ENCODE measurements at regions not wholly inside any gene's neighbourhood (a gene's known extent, or its start where the extent isn't known, plus 50 kb on each side); places are given as distances from the start of the nearest gene placed in this dataset.
A peak's percentile ranks its signal among the peaks of the same experiment; 100 is the strongest.

DNA sequence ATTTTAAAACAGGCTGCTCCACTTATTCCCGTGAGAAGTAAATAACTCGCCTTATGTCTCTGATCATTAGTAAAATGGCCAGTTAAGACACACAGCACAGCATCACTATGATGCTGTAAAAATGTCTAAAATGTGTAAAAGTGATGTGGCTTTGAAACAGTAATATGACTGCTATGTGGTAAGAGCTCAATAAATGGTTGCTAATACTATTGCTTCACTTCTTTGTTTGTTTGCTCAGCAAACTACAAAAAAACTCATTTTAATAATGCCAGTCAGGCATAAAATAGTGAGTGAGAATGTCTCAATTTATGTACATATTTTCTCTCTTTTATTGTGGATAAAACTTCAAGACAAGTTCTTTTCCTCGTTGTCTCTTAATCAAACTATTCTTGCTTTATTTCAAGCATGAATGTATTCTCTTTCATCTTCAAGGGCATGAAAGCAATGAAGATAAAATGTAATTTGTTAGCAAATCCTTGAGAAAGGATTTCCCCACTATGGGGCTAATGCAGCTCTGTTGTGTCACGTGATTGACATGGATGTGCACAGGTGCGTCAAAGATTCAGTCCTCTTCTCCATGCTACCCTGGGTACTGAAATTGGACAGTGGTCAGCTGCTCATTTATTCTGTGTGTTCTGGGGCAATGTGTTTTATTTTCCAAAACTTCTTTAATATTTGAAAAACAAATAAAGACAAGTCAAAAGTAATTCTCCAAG lies 387.2 kb downstream of the TRIB2 start:
- DNase-seq, result no peak

DNA sequence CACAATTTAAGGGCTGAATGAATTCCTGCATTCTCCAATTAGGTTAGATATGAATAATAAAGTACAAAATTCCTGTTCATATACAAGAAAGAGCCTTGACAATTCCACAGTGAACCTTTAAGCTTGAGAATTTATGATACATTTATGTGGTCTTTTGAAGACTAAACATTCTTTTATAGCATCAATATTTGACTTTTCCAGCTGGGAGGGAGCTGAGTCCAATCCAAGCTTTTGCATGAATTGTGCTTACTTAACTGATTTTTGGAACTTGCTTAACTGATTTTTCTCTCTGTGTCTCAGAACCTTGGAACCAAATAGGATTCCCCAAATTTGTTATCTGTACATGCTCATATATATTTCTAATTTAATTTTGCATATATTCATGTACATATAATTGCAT lies 388.0 kb downstream of the TRIB2 start:
- no peak for DNase-seq

DNA sequence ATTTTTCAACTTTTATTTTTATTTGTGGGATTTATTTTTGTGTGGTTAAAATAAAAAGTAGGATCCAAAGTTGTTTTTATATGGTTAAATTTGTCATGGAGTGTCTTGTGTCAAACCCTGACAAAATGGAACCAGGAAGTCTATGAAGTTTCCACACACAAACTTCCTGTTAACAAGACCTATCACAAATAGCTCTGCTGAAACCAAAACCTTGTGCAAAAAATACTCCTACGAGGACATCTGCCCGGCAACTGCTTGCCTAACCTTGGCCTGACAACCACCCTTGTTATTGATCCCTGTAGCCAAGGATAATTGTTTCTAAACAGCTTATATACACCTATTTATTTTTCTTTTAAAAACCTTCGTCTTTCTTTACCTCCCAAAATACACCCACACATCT lies 389.6 kb downstream of the TRIB2 start:
- no peak for DNase-seq

DNA sequence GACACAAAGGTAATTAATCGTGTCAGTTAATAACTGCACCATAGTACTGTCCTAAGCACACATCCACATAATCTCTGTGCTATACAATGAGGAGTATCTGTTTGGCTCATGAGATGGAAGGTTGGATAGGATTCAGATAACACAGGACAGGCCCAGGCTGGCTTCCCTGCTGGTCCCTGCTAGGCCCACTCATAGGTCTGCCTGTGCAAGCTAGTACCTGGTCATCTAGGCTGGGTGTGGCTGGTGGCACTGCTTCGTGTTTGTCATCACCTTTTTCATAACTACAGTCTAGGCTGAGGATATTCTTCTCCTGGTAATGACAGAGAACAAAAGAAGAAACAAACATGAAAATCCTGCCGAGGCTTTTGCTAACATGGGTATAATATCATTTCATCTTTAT lies 392.8 kb downstream of the TRIB2 start:
- no peak for DNase-seq

DNA sequence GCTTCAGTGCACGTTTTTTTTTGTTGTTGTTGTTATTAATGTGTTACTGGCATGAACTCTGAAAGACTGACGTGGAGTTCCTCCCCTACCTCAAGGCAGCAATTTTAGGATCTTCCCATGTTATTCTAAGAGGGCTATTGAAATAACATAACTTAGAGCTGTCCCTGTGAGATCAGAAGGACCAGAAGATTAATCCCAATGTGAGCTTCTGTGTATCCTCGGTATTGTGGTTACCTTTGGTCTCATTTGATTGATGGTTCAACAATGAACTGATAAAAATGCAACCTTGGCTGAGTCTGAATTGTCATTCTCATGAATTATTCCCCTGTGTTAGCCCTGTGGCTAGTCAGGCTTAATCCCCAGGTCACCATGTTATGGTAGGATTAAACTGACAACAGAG lies 394.1 kb downstream of the TRIB2 start:
- no peak for DNase-seq

DNA sequence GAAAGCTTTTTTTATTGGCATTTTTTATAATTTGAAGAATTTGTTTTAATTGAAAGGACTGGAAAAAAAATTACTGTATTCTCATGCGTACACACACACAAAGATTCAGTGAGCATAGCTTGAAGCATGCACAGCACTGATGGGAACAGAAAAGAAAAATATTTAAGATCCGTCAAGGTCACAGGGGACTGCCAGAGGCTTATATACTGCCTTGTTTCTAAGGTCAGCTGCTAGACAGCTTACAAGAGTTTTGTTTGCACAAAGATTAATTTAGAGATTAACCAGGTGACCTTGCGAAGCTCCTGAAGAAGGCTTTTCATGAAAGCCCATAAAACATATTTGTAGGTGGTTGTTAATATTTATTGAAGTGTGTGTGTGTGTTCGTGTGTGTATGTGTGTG lies 396.3 kb downstream of the TRIB2 start:
- DNase-seq, result no peak

DNA sequence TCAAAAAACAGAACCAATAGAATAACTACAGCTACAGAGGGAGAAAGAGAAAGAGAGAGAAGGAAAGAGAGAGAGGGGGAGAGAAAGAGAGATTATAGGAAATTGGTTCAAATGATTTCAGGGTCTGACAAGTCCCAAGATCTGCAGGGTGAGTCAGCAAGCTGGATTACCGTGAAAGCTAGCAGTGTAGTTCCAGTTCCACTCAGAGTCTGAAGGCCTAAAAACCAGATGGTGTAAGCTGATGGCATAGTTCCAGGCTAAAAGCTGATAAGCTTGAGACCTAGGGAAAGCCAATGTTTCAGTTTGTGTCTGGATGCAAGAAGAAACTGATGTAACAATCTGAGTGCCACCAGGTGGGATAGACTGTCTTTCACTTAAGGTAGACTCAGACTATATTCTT lies 397.7 kb downstream of the TRIB2 start:
- DNase-seq, result no peak

DNA sequence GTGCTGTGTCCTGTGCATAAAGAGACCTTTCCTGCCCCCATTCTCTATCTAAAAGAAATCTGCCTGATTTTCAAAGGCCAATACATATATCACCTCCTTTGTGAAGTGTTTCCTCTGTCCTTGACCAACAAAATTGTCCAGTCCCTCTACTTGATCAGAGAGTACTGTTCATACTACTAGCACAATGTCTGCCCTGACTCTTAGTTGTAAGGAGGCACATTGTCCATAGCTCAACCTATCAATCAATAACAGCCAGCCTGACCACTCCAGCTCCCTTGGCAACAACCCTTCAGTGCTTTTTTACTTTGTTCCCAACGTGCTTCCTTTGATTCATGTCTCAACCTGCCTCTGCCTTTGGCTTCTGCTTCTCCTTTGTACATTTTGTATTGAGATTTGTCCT lies 398.9 kb downstream of the TRIB2 start:
- DNase-seq, result no peak

DNA sequence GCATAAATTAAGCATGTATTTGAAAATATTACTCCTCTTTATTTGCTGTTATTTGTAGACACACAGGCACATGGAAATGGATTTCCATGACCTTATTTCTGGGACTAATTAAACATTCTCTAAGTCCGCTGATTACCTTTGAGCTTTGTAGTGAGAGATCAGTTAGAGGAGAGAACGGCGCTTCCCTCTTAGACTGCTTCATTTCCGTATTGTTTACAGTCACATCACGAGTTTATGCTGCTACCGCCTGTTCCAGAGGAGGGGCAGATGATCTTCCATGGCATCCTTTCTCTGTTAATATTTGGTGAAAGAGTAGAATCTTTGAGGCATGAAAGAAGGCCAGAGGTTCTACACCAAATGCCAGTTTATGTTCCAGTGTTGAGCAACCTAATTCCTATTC lies 404.4 kb downstream of the TRIB2 start:
- DNase-seq, result no peak

DNA sequence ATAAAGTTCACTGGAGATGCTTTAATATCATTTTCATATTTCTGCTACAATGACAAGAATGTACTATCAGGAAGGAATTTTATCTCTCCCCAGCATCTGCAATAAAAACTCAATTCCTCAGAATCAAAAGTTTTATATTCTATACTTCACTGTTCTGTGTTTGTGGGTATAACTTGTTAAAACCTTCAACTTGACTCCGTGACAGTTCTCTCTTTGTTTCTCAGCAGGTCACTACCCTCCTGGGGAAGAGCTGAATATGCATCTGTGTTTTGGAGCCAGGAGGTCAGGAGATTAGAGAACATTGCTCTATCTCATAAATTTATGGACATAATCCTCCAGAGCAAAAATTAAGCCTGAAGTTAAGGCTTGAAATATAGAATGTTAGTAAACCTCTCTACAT lies 411.4 kb downstream of the TRIB2 start:
- no peak for DNase-seq

DNA sequence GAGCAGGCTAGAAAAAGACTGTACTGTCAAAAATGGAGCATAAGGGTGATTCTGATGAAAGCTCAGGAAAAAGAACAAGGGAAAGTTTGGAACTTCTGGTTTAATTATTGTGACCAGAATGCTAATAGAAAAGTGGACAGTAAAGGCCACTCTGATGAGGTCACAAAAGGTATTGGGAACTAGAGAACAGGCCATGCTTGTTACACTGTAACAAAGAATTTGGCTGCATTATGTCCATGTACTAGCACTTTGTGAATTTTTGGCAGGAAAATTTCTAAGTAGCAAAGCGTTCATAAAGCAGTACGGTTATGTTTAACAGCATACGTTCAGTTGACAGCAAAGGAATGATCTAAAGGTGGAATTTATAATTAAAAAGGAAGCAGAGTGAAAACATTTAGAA lies 418.6 kb downstream of the TRIB2 start:
- DNase-seq, result no peak

DNA sequence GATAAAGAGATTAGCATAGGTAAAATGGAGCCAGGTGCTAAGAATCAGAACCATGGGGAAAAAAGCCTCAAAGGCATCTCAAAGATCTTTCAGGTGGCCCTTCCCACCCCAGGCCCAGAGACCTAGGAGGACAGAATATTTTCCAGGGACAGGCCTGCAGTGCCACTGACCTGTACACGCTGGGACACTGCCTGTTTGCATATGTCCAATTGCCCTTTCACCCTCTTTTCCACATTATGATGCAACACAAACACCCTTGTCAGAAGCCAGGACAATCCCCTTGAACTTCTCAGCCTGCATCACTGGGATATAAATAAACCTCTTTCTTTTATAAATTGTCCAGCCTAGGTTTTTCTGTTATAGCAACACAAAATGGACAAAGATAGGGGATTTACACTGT lies 419.1 kb downstream of the TRIB2 start:
- no peak for DNase-seq

DNA sequence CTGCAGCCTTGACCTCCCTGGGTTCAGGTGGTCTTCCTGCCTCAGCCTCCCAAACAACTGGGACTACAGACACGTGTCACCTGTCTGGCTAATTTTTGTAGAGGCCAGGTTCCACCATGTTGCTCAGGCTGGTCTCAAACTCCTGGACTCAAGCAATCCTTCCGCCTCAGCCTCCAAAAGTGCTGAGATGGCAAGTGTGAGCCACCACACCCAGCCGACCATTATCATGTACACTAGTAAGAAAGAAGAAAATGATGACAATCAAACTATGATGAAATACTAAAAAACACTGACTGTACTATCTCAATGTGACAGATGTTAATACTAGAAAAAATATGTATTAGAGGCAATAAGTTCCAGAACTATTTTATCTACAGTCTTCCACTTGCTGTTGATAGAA lies 420.9 kb downstream of the TRIB2 start:
- DNase-seq, result no peak

DNA sequence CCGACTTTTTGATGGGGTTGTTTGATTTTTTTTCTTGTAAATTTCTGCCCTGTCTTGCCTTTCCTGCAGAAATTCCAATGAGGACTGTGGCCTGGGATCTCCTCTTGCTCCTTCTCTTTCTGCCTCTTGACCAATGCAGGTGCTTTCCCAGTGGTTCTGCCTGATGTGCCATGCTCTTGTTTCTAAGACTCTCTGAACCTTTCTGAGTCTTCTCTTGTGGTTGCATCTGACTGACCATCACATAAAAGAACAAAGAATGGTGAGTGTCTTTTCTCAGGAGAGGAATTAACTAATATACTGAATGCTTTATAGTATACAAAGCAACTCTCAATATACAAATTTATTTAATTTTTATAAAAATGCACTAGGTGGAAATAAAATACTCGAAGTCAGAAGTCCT lies 424.6 kb downstream of the TRIB2 start:
- DNase-seq, result no peak

DNA sequence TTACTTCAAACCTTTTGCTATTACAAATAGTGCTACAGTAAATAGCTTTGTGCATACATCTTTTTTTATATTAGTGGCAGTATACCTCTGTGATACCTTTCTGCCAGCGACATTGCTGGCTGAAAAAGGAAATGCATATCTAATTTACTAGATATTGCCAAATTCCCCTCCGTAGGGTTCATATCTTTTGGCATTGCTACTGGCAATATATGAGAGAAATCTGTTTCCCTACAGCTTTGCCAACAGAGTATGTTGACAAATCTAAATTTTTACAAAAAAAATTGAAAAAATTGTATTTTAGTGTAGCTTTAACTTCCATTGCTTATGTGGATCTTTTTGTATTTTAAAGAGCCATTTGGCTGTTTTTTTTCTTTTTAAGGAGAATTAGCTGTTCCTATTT lies 426.7 kb downstream of the TRIB2 start:
- DNase-seq, result no peak

DNA sequence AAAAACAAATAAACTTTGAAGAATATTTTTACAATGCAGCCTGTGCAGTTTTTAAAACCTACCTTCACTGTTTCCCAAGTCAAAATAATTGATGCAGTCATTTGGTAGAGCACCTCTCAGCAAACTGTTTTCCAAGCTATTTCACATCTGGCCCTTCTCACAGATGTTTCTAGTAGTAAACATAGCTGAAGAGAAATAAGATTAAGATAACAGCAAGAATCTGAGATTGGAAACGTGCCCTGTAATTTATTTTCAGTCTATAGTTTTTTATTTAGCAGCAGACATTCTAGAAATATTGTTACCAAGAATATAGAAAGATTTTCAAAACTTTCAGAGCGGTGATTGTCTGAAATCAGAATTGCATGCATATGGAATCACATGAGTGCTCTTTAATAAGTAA lies 440.2 kb downstream of the TRIB2 start:
- no peak for DNase-seq

DNA sequence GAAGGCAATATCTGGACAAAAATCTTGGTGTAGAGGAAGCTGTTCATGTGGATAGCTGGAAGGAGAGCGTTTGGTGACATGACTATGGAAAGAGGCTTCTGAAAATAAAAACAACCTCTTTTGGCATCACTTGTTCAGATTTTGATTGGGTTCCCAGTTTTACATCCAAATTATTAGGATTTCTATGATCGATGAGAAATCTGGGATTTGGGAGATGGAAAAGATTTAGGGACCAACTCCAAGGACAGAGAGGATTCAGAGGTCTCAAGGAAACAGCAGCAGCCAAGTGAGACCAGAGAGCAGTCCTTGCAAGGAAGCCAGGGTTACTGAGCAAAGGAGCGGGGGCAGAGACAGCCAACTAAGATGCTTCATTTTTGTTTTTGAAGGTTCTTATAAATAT lies 441.7 kb downstream of the TRIB2 start:
- DNase-seq, result no peak

DNA sequence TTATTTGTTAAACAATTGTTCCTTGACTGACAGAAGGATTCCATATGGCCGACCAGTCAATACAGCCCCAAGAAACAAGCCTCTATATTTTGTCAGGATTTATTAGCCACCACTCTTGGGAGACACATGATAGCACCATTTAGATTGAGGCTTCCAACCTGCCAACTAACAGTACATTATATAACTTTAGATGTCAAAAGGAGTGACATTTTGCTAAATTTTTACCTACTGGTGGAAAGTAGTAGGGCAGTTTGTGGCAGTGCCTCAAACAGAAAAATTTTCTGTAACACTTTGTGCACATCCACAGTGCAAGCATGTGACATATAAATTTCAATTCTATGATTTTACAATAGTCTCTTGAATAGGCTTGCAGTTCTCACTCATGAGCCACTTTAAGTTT lies 464.0 kb downstream of the TRIB2 start:
- no peak for DNase-seq

DNA sequence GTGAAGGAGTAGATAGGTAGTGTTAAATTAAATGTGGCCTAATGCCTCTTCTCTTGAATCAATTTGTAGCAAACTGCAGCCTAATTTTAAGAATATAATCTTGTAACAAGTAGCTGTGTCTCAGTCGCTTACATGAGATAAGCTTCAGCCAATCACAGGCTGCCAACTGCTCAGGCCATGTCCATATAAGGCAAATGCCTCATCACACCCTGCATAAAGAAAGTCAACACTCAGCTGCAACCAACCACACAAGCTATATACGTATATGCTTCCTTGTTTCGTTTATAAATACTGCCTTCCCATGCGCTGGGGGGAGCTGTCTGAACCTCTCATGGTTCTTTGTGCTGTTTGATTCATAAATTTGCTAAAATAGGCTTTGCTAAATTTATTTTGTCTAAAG lies 476.3 kb downstream of the TRIB2 start:
- no peak for DNase-seq

DNA sequence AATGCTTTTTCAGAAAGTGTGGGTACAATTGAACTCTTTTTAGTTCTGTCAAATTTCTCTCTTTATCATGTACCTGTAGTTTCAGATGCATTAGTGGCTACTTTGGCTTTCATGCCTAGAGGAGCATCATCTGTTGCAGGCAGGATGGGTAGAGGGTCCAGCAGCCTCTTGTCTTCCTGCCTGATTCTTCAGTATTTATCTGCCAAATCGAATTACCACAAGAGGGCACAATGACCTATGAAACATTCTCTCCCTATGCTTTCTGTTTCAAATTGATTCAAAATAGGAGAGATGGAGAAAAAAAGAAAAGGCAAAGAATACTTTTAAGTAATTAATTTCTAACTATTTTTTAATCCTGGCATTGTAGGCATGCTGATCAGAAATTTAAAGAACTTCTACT lies 477.2 kb downstream of the TRIB2 start:
- DNase-seq, result peak; percentile 3

DNA sequence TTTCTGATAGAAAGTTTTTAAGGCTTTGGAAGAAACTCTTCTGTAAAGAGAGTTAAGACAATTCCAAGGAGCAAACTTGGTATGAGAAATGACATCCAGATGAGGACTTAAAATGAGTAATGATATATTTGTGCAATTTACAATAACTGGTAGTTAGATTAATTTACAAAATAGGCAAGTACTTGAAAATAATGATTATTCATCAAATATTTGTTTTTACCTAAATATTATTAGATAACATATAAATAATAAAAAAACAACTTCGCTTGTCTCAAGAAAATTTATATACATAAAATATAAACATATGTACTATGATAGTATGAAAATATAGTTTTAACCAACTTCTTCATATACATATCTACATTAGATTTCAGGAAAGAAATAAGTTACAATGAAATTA lies 478.5 kb downstream of the TRIB2 start:
- no peak for DNase-seq

DNA sequence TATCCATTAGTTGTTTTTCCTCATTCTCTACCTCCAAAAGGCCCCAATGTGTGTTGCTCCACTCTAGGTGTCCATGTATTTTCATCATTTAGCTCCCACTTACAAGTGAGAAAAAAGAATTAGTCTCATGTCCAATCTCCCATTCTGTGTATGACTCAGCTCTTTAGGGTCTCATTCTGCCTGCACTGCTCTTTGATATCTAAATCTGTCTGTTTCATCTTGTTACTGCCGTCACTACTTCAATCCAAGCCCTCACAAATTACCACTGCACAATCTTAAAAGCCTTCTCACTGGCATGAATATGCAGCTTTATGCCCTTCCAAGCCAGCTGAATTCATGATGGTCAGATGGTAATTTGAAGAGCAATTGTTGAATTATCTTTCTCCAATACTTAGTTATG lies 480.5 kb downstream of the TRIB2 start:
- DNase-seq, result no peak

DNA sequence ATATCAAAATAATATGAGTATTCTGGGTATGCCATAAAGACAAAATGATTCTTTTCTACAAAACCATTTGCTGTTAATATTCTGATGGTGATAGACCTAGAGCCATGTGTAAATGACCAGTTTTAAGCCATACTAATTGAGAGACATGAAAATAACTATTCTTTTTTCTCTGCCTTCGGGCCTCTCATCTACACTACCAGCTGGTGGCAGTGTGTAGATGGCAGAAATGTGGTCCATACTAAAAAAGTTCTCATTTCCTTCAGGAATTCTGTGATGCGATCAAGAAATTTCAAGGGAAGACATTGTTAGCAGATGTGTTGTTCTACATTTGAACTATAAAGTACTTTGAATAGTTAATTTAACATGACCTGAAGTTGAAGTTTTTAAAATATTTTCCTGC lies 485.2 kb downstream of the TRIB2 start:
- DNase-seq, result no peak

DNA sequence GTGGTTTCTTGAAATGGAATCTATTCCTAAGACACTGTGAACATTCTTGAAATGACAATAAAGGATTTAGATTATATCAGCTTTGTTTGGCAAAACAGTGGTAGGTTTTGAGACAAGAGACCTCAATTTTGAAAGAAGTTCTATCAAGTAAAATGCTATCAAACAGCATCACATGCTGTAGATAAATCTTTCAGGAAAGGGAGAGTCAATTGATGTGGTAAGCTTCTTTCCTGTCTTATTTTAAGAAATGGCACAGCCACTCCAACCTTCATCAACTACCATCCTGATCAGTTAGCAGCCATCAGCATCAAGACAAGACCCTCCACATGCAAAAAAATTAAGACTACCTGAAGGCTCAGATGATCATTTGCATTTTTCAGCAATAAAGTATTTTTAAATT lies 495.4 kb downstream of the TRIB2 start:
- DNase-seq, result no peak

DNA sequence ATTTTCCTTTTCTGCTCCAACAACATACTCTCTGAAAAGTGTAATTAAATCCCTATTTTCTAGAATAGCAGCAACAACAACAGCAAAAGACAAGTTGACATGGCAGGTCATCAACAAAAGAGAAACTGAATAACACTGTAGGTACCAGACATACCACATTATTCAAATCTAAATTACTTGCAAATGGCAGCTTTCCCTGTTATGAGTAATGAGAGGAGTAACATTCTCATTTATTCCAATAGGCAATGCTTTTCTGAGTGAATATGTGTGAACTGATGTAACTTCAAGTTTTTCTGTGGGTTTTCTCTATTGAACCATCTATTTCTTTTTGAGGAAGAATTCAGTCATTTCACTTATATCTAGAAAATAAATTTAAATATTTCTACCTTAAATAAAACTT lies 501.5 kb downstream of the TRIB2 start:
- DNase-seq, result no peak

DNA sequence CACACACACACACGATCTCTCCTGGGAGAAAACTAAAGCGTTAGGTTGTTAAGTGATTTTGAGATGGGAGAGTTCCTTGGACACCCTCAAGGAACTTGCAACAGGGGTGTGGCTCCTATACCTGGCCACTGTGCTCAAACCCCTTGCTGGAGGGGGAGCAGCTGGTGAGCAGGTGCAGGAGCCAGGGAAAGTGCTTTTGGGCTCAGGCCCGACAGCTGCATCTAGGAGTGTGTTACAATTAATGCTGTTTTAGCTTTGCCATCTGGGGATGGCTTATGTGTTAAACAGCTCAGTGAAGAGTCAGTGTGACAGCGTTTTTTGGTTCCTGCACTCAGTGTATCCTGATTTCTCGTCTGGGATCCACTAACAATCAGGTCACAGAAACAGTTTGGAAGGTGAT lies 510.8 kb downstream of the TRIB2 start:
- no peak for DNase-seq
